ENCODE measurements at regions not wholly inside any gene's neighbourhood (a gene's known extent, or its start where the extent isn't known, plus 50 kb on each side); places are given as distances from the start of the nearest gene placed in this dataset.

DNA sequence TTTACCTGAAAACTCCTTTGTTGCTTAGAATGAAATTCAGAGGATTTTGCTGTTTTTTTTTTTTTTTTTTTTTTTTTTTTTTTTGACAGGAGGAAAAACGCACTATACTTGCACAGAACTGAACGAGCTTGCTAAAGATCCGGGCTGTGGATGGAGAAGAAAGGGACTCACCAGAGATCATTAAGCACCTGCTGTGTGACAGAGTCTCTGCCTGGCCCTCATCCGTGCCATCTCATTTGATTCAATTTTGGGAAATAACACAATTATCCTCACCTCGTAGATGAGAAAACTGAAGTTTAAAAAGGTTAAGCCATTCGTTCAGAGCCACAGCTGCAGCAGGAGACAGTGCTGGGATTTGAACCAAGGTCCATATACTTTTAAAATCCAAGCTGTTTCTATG, 775.4 kb upstream of the ID2 start:
- DNase-seq = no peak

DNA sequence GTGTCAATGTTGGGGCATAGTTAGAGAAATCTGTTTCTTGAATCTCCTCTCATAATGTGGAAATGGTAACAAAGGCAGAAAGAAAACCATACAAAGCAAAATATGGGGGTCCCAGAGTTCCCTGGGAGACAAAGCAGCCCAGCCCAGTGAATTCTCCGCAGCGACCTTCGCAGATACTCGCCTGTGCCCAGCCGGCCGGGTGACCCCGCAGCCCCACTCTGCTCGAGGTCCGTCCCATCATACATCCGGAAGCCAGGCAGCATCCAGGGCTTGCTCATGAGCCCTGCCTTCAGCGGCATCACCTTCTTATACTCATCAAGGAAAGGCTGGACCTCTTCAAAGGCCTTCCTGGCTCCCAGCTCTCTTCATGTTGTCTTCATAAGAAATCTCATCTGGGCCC, 774.8 kb upstream of the ID2 start:
- no peak for DNase-seq

DNA sequence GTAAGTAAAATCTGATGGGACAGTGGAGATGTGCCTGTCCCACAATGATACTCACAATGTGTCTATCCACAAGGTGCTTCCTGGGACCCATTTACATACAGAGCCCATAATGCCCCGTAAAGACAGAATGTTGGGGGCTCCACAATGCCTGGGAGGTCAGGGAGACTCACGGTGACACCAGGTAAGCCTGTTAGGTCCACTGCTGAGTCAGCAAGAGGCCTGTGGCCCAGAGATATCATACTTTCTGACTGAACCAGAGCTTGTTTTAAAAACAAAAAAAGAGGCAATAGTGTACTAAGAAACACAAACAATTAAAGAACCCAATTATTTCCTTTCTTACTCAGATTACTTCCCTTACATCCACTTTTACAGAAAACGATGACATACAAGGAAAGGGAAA, 771.1 kb upstream of the ID2 start:
- DNase-seq = no peak

DNA sequence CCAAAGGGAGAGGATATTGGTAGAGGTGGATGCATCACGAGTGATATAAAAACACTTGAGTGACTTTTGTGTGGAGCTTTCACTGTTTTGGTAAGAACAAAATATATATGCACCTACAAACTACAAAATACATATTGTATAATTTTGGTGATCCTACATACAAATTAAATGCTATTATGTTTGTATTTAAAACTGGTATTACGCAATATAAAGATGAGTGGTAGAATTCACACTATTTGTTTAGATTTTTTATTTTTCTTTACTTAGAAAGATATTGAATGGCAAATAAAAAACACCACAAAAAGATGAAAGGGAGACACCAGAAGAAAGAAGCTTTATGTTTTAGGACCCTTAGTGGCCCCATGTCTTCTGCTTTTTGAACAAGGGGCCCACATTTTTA, 770.7 kb upstream of the ID2 start:
- DNase-seq = no peak

DNA sequence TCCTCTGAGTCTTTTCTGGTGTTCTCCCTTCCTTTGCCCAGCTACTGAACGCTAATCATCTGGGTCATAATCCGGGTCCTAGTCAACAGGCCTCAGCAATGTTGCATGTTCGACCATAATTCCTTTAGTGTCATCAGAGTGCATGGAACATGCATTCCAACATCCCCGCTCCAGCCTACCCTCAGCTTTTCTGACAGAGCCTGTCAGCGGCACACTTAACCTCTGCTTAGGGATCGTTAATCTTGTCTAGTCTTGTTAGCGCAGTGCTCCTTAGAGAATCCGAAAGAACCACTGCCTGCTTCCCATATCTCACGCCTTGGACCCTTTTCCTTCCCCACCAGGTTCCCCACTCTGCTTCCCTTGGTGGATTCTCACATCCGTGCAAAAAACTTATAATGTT, 767.9 kb upstream of the ID2 start:
- DNase-seq = no peak

DNA sequence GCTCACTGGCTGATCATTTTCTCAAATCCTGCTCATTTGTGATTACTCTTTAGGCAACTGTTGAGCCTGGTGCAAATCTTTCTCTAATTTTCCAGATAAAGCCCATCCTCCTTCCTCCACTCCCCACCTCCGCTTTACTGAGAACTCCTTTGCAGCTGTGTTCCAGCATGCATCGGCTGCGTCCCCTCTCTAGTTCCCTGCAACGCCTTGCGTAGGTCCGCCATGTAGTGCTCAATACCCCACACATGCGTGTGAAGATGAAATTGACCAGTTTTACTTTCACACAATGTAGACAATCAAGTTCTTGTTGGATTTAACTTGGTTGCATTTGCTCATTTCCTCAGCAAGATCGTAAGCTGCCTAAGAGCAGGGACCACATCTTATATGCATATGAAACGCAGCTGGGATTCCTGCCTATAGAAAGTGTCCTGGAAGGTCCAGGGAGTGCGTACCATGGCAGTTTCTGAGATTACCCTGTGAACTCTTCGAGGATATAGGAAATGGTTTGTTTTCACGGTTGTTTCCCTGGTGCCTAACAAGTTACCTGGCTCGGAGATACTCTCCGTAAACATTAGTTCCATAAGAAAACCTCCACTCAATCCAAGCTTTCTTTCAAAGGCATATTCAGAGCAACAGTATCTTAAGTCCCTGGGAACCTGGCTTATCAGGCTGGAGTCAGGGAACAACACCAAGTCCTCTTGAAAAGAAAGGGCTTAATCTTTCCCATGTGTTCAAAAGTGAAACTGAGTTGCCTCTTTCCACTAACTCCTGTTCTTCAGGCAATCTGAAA, 766.4 kb upstream of the ID2 start:
- no peak for DNase-seq

DNA sequence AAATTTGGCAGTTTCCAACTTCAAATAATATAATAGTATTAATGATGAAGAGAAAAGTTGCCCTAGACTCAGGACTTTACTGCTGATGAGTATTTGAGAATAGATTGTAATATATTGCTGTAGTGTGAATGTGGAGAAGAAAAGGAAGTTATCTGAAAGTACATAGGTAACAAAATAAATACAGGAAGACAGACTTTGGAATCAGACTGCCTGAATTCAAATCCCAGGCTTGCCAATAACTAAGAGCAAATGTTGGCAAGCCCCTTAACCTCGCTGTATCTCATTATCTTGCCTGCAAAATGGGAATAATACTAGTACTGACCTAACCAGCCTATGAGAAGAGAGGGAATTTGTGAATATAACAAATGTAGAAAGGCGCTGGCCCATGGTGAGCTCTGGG, 765.2 kb upstream of the ID2 start:
- no peak for DNase-seq

DNA sequence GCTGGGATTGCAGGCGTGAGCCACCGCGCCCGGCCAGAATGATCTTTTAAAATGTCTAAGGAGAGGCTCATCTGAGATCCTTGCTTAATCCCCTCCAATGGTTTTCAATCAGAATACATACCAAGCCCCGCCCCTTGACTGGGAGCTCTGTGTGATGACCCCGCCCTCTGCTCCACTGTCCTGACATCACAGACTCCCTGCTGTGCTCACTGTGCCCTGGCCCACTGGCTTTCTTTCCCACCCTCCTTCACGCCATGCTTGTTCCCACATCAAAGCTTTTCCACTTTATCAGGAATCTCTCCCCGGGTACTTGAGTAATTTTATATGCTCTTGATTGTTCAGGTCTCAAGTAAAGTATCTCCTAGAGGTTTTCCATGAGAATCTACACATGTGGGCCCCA, 762.3 kb upstream of the ID2 start:
- no peak for DNase-seq

DNA sequence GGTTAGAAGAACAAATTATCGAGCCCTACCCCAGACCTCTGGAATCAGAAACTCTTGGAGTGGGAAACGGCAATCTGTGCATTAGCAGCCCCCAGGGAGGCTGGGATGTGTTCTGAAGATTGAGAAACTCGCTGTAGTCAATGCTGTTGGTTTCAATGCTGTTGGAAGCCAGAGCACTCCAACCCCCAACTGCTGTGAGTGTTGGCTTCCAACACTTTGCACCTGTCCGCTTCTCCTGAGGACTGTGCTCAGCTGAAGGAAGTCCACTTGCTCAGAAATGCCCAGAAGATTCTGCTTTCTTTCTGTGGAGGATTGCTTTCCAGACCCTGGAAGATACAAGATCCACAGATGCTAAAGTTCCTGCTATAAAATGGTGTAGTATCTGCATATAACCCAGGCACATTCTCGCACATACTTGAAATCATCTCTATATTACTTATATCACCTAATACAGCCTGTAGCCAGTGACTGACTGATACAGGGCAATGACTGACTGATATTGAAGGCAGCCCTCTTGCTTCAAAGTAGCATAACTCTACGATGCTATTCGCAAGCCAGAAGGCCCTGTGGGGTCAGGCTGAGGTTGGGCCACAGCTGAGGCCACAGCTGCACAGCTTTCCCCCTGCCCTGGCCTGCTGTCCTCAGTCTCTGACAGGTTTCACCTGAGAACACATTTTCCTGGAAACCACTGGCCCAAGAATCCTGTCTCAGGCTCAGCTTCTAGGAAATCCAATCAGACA, 757.7 kb upstream of the ID2 start:
- DNase-seq = no peak

DNA sequence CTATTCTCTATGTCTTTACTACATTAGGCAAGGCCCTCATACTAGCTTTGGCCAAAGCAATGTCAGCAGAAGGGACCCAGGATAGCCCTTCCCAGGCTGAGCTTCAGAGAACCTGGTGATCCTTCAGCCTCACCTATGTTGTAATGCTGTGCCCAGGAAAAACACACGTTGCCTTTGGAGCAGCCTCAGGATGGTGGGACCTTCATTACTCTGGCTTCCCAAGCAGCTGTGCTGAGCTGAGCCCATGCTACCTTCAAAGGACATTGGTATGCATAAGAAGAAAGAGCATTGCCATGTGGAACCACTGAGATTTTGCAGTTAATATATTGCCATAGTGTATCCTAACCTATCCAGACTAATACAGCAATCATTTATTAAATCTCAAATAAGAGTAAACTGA, 756.4 kb upstream of the ID2 start:
- no peak for DNase-seq

DNA sequence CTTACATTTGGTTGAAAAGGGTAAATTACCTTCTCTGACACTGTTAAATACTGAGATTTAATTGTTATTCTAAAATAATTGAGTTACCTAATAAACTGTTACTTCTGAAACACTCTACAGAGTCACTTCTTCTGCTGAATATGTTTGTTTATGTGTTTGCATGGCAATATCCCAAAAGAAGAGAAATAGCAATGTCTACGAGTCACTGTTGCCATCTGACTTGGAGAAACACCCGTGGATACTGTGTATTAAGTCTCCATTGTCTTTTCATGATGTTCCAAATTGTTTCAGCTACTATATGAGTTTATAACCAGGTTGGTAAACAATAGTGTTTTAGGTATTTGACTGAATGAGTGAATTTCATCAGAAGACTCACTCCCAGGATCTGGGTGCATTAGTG, 754.2 kb upstream of the ID2 start:
- no peak for DNase-seq

DNA sequence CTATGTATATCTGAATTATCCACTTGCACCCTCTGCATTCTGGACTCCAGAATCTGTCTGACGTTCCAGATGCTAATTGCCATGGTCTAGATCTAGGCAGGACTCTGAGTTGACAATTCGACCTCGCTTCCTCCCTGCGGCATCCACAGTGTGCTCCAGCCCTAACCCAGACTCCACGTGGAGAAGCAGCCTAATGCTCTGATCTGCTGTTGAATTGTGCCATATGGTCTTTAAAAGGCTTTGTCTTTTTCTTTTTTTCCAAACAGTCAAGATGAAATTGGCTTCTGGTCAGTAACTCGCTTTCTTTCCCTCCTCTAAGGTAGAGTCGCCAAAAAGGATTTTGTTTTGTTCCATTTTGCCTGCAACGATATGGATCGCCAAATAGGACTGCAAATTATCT, 752.6 kb upstream of the ID2 start:
- DNase-seq = no peak

DNA sequence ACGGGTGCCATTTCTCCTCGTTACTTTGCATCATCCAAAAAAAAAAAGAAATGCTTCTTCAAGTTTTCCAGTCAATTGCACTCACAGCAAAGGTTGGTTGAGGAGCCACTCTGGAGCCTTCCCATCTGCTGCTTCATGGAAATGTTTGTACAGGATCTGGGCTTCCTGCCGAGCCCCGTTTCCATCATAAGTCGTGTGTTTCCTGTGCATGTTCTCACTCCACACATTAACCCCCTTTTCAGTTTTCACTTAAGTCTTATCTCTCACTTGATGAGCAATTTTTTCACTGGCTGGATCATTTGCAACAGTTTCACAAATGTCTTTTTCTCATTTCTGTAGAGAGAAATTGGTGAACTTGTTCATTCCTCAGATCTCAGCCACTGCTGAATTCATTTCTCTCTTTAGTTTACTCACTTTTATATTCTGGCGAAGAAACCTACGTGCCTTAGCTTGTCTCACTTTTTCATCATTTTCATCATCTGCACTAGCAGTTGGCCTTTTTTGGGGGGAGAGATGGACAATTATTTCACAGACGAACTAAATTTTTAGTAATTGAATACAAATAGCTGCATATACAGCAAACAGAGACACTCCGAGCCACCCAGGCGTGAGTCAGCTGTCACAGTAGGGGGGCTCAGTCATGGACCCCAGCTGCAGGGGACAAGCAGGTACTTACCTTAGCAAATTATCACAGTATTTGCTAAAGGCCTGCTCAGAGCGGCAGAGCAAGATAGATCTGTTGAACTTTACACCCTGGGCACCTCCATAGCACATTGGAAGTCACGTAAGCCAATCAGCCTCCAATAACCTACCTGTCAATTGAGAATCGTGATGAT, 750.8 kb upstream of the ID2 start:
- DNase-seq = no peak

DNA sequence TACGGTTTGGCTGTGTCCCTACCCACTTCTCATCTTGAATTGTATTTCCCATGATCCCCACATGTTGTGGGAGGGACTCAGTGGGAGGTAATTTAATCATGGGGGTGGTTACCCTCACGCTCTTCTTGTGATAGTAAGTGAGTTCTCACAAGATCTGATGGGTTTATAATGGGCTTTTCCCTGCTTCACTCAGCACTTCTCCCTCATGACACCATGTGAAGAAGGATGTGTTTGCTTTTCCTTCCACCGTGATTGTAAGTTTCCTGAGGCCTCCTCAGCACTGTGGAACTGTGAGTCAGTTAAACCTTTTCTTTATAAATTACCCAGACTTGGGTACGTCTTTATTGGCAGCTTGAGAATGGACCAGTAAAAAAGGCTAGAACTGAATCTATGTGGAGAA, 750.0 kb upstream of the ID2 start:
- no peak for DNase-seq

DNA sequence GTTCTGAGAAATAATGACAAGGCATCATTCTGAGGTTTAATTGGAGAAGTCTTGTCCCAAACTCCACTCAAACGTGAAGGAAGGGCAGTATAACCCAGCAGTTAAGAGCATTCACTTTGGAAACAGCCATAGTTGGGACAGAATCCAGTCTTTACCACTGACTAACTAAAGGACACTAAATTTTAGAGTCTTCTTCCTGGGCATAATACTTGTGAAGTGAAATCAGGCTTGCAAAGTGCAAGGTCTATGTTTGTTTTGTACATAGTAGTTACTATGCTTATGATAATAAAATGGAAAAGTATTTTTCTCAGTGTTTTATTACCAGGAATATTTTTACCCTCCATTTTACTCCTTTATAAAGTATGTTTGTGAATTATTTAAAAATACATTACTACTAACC, 748.2 kb upstream of the ID2 start:
- no peak for DNase-seq

DNA sequence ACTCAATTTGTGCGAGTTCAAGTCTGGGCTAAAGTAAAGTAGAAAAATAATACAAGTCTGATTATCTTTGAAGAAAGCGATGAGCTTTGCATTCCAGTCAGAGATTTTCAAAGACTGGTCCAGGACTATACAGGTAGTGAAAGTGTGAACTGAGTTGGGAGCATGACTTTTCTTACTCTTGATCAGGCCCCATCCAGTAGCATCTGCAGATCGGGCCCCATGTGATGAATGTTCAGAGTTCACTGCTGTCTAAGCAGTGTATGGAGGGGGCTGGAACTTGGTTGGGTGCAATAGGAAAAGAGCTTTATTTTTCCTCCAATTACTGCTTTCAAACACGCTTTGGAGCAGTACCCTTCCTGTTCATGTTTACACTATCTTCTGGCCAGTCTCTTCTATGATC, 747.4 kb upstream of the ID2 start:
- no peak for DNase-seq

DNA sequence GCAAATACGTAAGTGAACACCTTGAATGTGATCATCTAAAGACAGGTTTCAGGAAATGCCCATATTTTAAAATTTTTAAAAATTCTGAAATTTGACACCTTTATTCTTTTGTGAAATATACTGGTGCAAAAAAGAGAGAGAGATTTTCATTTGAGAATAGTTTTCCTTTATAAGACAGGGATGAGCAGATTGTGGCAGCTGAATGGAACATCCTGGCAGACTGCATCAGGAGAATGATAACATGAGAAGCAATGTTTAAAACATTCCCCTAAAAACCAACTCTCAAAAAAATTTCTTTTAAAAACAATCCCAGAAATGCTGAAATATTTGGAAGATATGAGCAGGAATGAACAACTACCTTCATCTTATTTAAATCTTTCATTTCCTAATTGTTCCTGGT, 744.8 kb upstream of the ID2 start:
- DNase-seq = no peak

DNA sequence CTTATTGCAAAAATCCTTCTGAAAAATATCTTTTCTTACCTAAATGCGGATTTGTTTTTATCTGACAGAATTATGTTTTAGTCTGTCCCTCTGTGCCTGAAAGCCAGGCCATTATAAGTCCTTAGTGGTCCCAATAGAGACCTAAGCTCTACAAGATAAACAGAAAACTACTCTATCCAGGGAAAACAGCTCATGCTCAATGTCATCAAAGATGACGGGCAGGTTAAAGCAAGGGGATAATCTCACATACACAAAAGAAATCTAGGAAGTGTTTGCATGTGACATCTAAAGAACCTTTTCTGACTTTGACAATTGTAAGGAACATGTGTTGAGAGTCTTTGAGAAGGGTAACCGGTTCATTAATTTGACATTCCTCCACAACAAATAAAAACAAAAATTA, 741.1 kb upstream of the ID2 start:
- DNase-seq = no peak

DNA sequence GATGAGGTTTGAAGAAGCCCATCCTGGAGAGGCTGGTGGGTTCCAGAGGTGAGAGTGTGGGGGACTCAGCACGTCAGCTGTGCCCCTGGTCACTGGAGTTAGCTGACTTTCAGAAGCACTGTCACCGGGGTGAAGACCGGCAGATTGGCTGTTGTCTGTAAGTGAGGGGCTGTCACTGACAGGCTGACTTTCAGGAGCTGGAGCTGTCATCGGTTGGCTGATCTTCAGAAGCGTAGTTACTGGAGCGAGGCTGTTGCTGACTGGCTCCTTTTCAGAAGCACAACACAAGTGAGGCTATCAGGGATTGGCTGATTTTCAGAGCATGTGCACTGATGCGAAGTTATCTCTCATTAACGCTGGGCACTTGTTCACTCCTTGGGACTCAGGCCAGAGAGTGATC, 738.4 kb upstream of the ID2 start:
- no peak for DNase-seq

DNA sequence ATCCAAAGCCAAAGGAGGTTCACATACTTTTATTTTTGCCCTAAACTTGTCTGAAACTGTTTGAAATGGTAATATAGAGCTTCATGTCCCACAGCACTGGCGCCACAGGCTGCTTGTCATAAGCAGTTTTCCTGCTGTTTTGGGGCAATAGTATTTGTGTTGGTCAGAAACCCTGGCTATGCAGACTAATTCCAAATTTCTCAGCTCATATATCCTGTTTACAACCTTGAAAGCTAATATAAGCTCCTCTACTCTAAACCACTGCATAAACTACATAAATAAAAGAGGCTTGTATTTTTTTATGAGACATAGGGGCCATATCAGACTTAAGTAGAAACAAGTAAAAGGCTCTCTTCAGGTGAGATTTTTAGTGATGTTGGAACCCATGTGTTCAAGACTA, 736.8 kb upstream of the ID2 start:
- DNase-seq = no peak

DNA sequence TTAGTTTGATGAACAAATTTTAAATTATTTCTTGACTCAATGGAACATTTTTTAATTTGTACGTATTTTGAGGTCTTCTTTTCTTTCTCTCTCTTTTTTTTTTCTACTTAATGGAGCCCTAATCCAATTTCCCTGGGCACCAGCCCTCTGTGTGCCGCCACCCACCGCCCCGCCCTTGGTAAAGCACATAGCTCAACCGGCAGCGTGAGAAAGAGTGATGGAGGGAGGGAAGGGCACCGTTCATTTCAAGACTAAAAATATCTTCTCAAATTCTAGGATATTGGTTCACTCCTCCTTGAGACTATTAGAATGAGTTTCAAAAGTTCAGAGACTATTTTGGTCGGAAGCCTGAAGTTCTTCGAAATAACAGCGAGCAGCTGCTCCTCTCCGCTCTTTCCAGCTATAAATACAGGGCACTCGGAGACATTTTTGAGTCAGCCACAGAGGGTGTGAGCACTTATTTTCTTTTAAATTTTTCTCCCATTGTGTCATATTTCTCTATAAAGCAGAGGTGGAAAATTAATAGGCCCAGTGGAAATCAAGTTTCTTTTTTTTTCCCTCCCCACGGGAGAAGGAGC, 731.7 kb upstream of the ID2 start:
- no peak for DNase-seq

DNA sequence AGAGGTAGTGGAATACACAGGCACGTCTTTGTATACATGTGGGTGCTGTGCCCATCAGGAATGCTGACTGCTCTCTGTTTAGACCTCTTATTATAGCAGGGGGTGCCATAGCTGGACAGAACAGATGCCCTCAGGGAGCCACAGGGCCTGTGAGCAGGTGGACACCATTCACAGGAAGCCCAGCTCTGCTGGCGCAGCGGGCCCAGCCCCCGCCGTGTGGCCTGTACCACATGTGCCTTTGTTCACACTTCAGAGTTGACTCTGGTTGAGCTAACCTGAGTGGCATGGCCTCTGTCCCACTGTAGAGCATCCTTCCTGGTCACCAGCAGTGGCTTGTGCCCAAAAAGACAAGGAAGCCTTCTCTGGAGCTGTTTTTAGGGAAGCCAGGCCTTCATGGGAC, 730.9 kb upstream of the ID2 start:
- DNase-seq = no peak

DNA sequence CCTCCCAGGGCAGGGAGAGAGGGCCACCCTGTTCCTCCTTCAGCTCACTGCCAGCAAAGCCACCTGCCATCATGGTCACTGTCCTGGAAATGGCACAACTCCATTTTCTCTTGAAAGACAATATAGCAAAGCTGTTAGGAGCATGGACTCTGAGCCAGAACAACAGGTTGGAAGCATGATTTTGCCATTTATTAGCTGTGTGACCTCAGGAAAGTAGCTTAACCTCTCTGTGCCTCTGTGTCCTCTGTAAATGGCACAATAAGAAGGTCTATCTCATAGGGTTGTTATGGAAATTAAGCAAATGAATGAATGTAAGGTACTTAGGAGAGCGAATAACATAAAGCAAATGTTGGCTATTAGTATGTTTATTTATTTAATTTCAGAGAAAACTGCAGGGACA, 730.4 kb upstream of the ID2 start:
- DNase-seq = no peak
